Natural killer cell treated with Interleukin-12 subunit alpha and Interleukin-12 subunit beta and Interleukin-15 and Interleukin-18, amount 100 ng/mL, for 72 hours (primary cell): ENCODE measurements at regions not wholly inside any gene's neighbourhood (a gene's known extent, or its start where the extent isn't known, plus 50 kb on each side); places are given as distances from the start of the nearest gene placed in this dataset.

ENCODE experiments used
- ATAC-seq, 2 donors: fragments of 150-1000 bp; cut with Tn5 transposase in 1 of 2; sonication (Bioruptor Pico), chemical (Tn5 transposase) in 1 of 2; 2 replicates each; pipeline ENCODE4 v1.10.0; 2021
- DNase-seq: peaks from one replicate; pipeline ENCODE4 v3.0.0; 2022; ENCODE audit warnings: low spot score
- H3K27ac Mint-ChIP-seq, 2 donors: 1 replicate in 1 of 2; 2 replicates in 1 of 2; pipeline ENCODE4 v1.8.0; 2022; ENCODE audit warnings: mixed read lengths in 2 of 2, mild to moderate bottlenecking in 1 of 2, moderate library complexity in 1 of 2
- H3K27me3 Mint-ChIP-seq, 2 donors: 1 replicate in 1 of 2; 2 replicates in 1 of 2; pipeline ENCODE4 v1.8.0; 2022; ENCODE audit warnings: mixed read lengths in 2 of 2
- H3K36me3 Mint-ChIP-seq: one replicate; pipeline ENCODE4 v1.8.0; 2022; ENCODE audit warnings: mixed read lengths
- H3K4me1 Mint-ChIP-seq, 2 donors: 1 replicate in 1 of 2; 2 replicates in 1 of 2; pipeline ENCODE4 v1.8.0; 2022; ENCODE audit warnings: low read depth in 2 of 2, mixed read lengths in 2 of 2, mild to moderate bottlenecking in 1 of 2
- H3K4me3 Mint-ChIP-seq: one replicate; pipeline ENCODE4 v1.8.0; 2022; ENCODE audit warnings: mixed read lengths
- H3K9me3 Mint-ChIP-seq: 2 replicates; pipeline ENCODE4 v1.8.0; 2022; ENCODE audit warnings: mixed read lengths

GRCh38 chr4:180434131-180434895 lies 1808.9 kb upstream of the TENM3 start:
- H3K27ac Mint-ChIP-seq, result no peak overlapping the region
- no peak overlapping the region for H3K4me3 Mint-ChIP-seq
- peaks cover 0 to 4% of the 10 kb centered on the region in 2 donors for H3K4me1 Mint-ChIP-seq

GRCh38 chr4:180436361-180436760 lies 1806.8 kb upstream of the TENM3 start:
- DNase-seq, result no peak
- H3K36me3 Mint-ChIP-seq, result peaks cover 12% of the 10 kb centered on the region
- H3K4me1 Mint-ChIP-seq, result peaks cover 0 to 4% of the 10 kb centered on the region in 2 donors
- H3K27me3 Mint-ChIP-seq, result no peaks in the 10 kb centered on the region
- H3K9me3 Mint-ChIP-seq, result peaks cover 5% of the 10 kb centered on the region
- no peak overlapping the region for H3K4me3 Mint-ChIP-seq
- ATAC-seq, result no peak
- no peak overlapping the region for H3K27ac Mint-ChIP-seq

More at GRCh38 chr4:180434131-180434895, 1808.9 kb upstream of the TENM3 start:
- ATAC-seq (no peak), DNase-seq (no peak)
- Mint-ChIP-seq H3K27me3 (no peaks in the 10 kb centered on the region), H3K36me3 (peaks cover 12% of the 10 kb centered on the region), H3K9me3 (no peaks in the 10 kb centered on the region)

DNA sequence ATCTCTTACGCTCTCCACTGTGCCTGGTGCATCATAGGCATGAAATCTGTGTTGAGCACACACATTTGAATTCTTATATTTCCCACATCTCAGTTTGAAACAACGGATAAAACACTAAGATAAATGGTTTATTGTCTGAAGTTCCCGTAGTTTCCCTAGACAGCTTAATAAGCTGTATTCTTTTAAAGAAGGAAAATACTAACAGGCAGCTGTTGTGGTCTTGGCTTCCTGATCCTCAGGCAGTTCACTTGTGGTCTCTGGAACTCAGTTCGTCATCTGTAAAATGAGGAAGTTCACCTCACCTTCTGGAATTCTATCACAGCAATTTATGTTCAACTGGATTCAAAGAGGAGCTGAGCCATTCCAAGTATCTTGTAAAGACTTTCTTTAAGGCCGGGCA lies 1805.6 kb upstream of the TENM3 start:
- H3K4me1 Mint-ChIP-seq, result peaks cover 0 to 4% of the 10 kb centered on the region in 2 donors
- no peaks in the 10 kb centered on the region for H3K27me3 Mint-ChIP-seq
- peaks cover 12% of the 10 kb centered on the region for H3K36me3 Mint-ChIP-seq
- DNase-seq (no peak), ATAC-seq (no peak)
- no peak overlapping the region for H3K4me3 Mint-ChIP-seq
- no peak overlapping the region for H3K27ac Mint-ChIP-seq
- peaks cover 5% of the 10 kb centered on the region for H3K9me3 Mint-ChIP-seq

DNA sequence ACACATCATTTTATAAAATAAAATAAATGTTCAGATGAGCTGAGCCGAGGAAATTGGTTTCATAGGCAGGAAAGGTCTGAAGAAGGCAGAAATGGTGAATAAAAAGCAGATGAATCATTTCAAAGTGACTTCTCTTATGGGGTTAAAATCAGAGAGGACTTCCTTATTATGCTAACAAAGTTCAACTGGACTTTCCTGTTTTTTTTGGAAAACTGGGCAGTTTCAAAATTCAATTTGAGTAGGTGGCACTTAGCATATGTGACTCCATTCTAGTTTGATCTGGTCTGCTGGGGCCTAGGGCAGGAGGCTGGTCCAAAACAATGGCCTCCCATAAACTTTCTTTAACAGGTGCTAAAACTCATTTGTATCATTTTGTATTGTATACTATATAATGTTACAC lies 1794.9 kb upstream of the TENM3 start:
- Mint-ChIP-seq H3K9me3 (no peaks in the 10 kb centered on the region), H3K27me3 (no peaks in the 10 kb centered on the region)

DNA sequence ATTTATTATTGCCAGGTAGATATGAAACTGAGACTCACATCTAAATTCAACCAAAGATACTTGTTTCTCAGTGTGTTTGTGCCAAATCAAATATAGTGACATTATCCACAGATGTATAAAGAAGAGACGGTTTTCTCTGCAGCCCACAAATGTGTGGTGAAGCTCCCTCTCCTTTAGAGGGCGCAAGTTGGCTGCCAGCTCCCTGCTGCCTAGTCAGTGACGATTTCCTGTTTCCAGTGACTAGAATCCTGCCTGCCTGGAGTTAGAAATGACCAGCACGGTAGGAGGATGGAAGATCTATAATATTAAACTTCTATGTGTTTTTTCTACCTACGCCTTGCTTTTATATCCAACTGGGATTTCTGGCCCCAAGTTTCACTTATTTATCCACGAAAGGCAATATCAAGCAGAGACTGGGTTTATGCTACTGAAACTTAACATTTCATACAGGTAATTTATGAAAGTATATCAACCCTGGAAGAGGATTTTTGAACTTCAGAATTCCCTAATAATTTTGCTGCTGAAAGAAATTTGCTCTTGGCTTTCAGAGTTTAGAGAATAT lies 1793.7 kb upstream of the TENM3 start:
- Mint-ChIP-seq H3K9me3 (no peaks in the 10 kb centered on the region), H3K4me3 (no peak overlapping the region), H3K27ac (no peak overlapping the region), H3K27me3 (no peaks in the 10 kb centered on the region), H3K36me3 (no peaks in the 10 kb centered on the region), H3K4me1 (no peaks in the 10 kb centered on the region)
- no peak for ATAC-seq
- no peak for DNase-seq

More for the DNA sequence above, 1794.9 kb upstream of the TENM3 start:
- Mint-ChIP-seq H3K27ac (no peak overlapping the region), H3K36me3 (no peaks in the 10 kb centered on the region), H3K4me1 (no peaks in the 10 kb centered on the region), H3K4me3 (no peak overlapping the region)
- ATAC-seq (no peak), DNase-seq (no peak)

DNA sequence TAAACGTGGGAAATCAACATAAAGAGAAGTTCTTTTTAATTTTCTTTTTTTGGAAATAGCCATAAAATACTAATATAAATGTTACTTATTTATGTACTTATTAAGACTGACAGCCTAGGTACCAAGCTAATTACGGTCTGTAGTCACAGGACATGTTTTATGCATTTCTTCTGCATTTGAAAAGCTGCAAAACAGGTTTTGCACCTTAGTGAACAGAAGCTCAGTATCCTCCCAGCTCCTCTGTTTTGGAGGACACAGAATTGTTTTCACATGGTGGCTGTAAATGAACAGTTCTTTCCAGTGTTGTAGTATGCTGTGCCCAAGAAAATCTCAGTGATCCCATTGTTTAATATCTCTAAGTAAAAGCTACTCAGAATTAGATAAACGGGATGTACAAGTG lies 1788.0 kb upstream of the TENM3 start:
- H3K9me3 Mint-ChIP-seq, result peaks cover 4% of the 10 kb centered on the region
- no peak for ATAC-seq
- H3K4me1 Mint-ChIP-seq, result no peaks in the 10 kb centered on the region
- H3K27ac Mint-ChIP-seq, result no peak overlapping the region
- H3K27me3 Mint-ChIP-seq, result no peaks in the 10 kb centered on the region
- H3K4me3 Mint-ChIP-seq, result no peak overlapping the region
- DNase-seq, result no peak
- peaks cover 5% of the 10 kb centered on the region for H3K36me3 Mint-ChIP-seq

DNA sequence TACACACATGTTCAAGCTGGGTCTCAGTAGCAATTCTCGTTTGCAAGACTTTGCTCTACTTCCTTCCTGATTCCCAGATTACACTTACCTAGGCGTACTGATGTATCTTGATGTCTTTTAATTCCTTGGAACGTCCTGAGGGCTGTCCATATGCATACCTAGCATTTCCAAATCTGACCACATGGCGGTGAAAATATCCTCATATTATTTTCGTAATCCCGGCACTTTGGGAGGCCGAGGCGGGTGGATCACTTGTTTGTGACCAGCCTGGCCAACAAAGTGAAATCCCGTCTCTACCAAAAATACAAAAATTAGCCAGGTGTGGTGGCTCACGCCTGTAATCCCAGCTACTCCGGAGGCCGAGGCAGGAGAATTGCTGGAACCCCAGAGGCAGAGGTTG lies 1786.3 kb upstream of the TENM3 start:
- H3K27ac Mint-ChIP-seq, result no peak overlapping the region
- no peak overlapping the region for H3K4me3 Mint-ChIP-seq
- no peaks in the 10 kb centered on the region for H3K4me1 Mint-ChIP-seq
- no peaks in the 10 kb centered on the region for H3K27me3 Mint-ChIP-seq
- H3K9me3 Mint-ChIP-seq, result peaks cover 4% of the 10 kb centered on the region
- peaks cover 5% of the 10 kb centered on the region for H3K36me3 Mint-ChIP-seq
- DNase-seq (no peak), ATAC-seq (no peak)

GRCh38 chr4:180462116-180462515 lies 1781.1 kb upstream of the TENM3 start:
- H3K27ac Mint-ChIP-seq, result no peak overlapping the region
- no peaks in the 10 kb centered on the region for H3K27me3 Mint-ChIP-seq
- H3K4me1 Mint-ChIP-seq, result no peaks in the 10 kb centered on the region
- ATAC-seq (no peak), DNase-seq (no peak)
- peaks cover 8% of the 10 kb centered on the region for H3K9me3 Mint-ChIP-seq
- H3K4me3 Mint-ChIP-seq, result no peak overlapping the region
- peaks cover 5% of the 10 kb centered on the region for H3K36me3 Mint-ChIP-seq

DNA sequence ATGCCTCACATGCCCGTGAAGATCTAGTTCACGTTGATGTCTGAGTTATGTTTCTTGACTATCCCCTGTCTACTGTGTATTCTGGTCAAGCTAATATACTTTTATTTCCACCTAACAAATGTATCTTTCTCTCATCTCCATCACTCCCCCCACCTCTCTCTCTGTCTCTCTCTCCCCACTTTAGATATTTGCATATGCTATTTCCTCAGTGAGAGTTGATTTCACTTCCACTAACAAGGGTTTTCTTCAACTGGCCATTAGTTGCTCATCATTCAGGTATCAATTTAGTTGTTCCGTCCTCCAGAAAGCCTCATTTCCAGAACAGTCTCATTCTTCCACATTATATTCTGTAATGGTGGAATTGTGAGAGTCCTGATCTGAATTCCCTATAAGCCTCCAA lies 1777.8 kb upstream of the TENM3 start:
- Mint-ChIP-seq H3K9me3 (peaks cover 11% of the 10 kb centered on the region), H3K36me3 (peaks cover 2% of the 10 kb centered on the region), H3K27me3 (no peaks in the 10 kb centered on the region), H3K27ac (no peak overlapping the region), H3K4me1 (no peaks in the 10 kb centered on the region), H3K4me3 (no peak overlapping the region)
- ATAC-seq (no peak), DNase-seq (no peak)

- H3K27me3 Mint-ChIP-seq, result no peaks in the 10 kb centered on the region
- no peak overlapping the region for H3K27ac Mint-ChIP-seq
- H3K4me3 Mint-ChIP-seq, result no peak overlapping the region
- H3K36me3 Mint-ChIP-seq, result no peaks in the 10 kb centered on the region
- no peak for DNase-seq
- H3K9me3 Mint-ChIP-seq, result peaks cover 4% of the 10 kb centered on the region
- H3K4me1 Mint-ChIP-seq, result no peaks in the 10 kb centered on the region
- no peak for ATAC-seq
Observed at GRCh38 chr4:180483036-180483435, 1760.2 kb upstream of the TENM3 start.

GRCh38 chr4:180485407-180485806 lies 1757.8 kb upstream of the TENM3 start:
- H3K9me3 Mint-ChIP-seq, result peaks cover 3% of the 10 kb centered on the region
- no peaks in the 10 kb centered on the region for H3K27me3 Mint-ChIP-seq
- no peaks in the 10 kb centered on the region for H3K36me3 Mint-ChIP-seq
- DNase-seq (no peak), ATAC-seq (no peak)
- no peaks in the 10 kb centered on the region for H3K4me1 Mint-ChIP-seq
- no peak overlapping the region for H3K4me3 Mint-ChIP-seq
- H3K27ac Mint-ChIP-seq, result no peak overlapping the region

DNA sequence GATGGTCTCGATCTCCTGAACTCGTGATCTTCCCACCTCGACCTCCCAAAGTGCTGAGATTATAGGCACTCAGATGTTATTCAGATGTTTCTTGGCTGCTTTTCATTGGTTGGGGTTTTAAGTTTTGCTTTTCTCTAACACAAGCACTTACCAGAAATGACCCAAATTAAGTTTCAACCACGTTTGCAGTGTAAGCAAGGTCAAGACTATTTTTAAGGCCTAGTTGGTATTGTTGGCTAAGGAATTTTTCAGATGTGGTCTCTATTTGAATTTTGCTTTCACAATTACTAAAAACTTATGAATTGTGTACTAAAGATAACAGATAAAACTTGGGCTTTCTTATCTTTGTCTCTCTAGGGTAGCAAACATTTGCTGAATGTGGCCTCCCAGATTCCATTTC lies 1756.9 kb upstream of the TENM3 start:
- DNase-seq (no peak), ATAC-seq (no peak)
- H3K4me1 Mint-ChIP-seq, result no peaks in the 10 kb centered on the region
- peaks cover 3% of the 10 kb centered on the region for H3K9me3 Mint-ChIP-seq
- no peak overlapping the region for H3K4me3 Mint-ChIP-seq
- H3K36me3 Mint-ChIP-seq, result no peaks in the 10 kb centered on the region
- no peak overlapping the region for H3K27ac Mint-ChIP-seq
- H3K27me3 Mint-ChIP-seq, result no peaks in the 10 kb centered on the region

DNA sequence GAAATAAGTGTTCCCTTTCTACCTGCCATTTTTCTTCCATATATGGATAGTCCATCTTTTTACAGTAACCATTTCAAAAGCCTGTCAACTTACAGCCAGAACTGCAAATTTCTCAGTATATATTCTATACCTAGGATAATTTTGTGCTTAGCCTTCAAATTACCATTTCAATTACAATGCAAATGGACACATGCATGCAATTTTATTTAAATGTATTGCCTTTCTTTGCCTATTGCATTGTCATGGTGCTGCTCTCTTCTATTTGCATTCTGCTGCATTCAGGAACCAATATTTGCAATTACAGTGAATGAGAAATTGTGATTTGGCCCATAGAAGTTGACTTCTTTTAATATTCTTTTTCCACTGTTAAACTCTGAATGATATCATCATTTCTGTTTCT lies 1753.4 kb upstream of the TENM3 start:
- H3K4me1 Mint-ChIP-seq, result no peaks in the 10 kb centered on the region
- DNase-seq (no peak), ATAC-seq (no peak)
- H3K9me3 Mint-ChIP-seq, result peaks cover 15% of the 10 kb centered on the region
- H3K27me3 Mint-ChIP-seq, result no peaks in the 10 kb centered on the region
- no peak overlapping the region for H3K27ac Mint-ChIP-seq
- H3K36me3 Mint-ChIP-seq, result no peaks in the 10 kb centered on the region
- H3K4me3 Mint-ChIP-seq, result no peak overlapping the region

GRCh38 chr4:180491210-180491609 lies 1752.0 kb upstream of the TENM3 start:
- Mint-ChIP-seq H3K27ac (no peak overlapping the region), H3K27me3 (no peaks in the 10 kb centered on the region), H3K4me3 (no peak overlapping the region), H3K4me1 (no peaks in the 10 kb centered on the region), H3K9me3 (peaks cover 15% of the 10 kb centered on the region), H3K36me3 (no peaks in the 10 kb centered on the region)
- ATAC-seq, result no peak
- no peak for DNase-seq

- H3K9me3 Mint-ChIP-seq, result peaks cover 21% of the 10 kb centered on the region
- H3K36me3 Mint-ChIP-seq, result peaks cover 5% of the 10 kb centered on the region
- DNase-seq (no peak), ATAC-seq (no peak)
- no peak overlapping the region for H3K4me3 Mint-ChIP-seq
- H3K27ac Mint-ChIP-seq, result no peak overlapping the region
- no peaks in the 10 kb centered on the region for H3K4me1 Mint-ChIP-seq
- H3K27me3 Mint-ChIP-seq, result no peaks in the 10 kb centered on the region
Observed at GRCh38 chr4:180493299-180493698, 1749.9 kb upstream of the TENM3 start.
